Stimulated activated naive CD8-positive, alpha-beta T cell treated with anti-CD3 and anti-CD28 coated beads, Interleukin-15, Interleukin-2, amounts not matched to agents 100 ng/mL and 50 ng/mL, for 24 hours (primary cell): ENCODE measurements at regions not wholly inside any gene's neighbourhood (a gene's known extent, or its start where the extent isn't known, plus 50 kb on each side); places are given as distances from the start of the nearest gene placed in this dataset.
"Not testable (repeated sequence)": the region's sequence is repeated elsewhere in the genome, so short reads cannot be mapped to it uniquely, and the experiment has no call there.

ENCODE experiments used
- H3K27ac Mint-ChIP-seq: one replicate; pipeline ENCODE4 v1.8.0; 2021; ENCODE audit warnings: mild to moderate bottlenecking, mixed read lengths
- H3K27me3 Mint-ChIP-seq: one replicate; pipeline ENCODE4 v1.8.0; 2021; ENCODE audit warnings: mixed read lengths
- H3K36me3 Mint-ChIP-seq: one replicate; pipeline ENCODE4 v1.8.0; 2021; ENCODE audit warnings: low read depth, mixed read lengths
- H3K4me1 Mint-ChIP-seq: one replicate; pipeline ENCODE4 v1.8.0; 2021; ENCODE audit warnings: low read depth, mixed read lengths
- H3K4me3 Mint-ChIP-seq: one replicate; pipeline ENCODE4 v1.8.0; 2021; ENCODE audit warnings: mild to moderate bottlenecking, mixed read lengths
- H3K9me3 Mint-ChIP-seq: one replicate; pipeline ENCODE4 v1.8.0; 2021; ENCODE audit warnings: mixed read lengths

DNA sequence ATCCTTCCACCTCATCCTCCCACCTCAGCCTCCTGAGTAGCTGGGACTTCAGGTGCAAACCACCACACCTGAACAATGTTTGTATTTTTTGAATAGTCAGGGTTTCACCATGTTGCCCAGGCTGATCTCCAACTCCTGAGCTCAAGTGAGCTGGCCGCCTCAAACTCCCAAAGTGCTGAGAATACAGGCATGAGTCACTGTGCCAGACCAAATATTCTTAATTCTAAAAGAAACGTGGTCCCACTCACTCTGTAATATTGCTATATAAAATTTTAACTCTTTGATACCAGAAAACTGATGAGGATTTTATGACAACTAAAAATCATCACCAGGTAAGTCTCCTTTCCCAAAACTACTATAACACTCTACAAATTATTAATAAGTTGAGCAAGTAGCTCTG lies 716.8 kb upstream of the GJE1 start:
- Mint-ChIP-seq H3K4me1 (no peaks in the 10 kb centered on the region), H3K9me3 (no peaks in the 10 kb centered on the region), H3K27ac (no peak overlapping the region), H3K27me3 (no peaks in the 10 kb centered on the region), H3K4me3 (no peak overlapping the region), H3K36me3 (no peaks in the 10 kb centered on the region)

DNA sequence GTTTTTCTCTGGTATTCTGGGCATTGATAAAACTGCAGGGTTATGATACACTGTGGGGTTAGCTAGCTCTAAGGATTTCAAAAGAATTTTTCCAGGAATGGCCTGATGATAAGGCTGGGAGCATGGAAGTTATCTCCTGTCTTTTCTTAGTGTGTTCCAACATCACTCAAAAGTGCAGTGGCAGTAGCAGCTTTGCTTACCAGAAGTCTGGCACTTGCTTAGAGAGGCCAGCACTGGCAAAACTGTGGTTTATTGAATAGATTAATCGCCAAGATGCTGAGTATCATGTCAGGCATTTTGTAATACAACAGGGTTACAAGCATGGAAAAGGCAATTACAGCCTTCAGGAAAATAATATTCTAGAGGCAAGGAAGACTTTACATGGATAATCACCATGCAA lies 719.5 kb upstream of the GJE1 start:
- Mint-ChIP-seq H3K4me3 (no peak overlapping the region), H3K4me1 (no peaks in the 10 kb centered on the region), H3K27ac (no peak overlapping the region), H3K27me3 (no peaks in the 10 kb centered on the region), H3K36me3 (peaks cover 4% of the 10 kb centered on the region), H3K9me3 (peaks cover 14% of the 10 kb centered on the region)

DNA sequence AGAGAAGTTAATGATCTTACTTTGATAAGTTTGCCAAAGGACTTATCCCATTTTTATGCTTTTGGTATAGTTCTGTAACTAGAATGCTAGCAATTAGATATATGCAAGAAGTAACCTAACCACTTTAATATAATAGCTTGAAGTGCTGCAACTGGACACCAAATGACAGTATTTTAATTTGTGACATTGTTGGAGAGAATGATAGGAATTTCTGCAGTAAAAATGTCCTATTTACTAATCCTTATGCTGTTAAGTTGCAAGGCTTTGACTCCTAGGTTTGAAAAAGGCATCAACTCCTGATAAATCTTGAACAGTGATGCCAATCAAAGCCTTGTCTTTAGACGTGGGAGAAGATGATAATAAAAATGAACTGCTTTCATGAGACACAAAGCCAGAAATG lies 726.0 kb upstream of the GJE1 start:
- Mint-ChIP-seq H3K36me3 (peaks cover 8% of the 10 kb centered on the region), H3K4me1 (peaks cover 6% of the 10 kb centered on the region), H3K4me3 (no peak overlapping the region), H3K9me3 (peaks cover 21% of the 10 kb centered on the region), H3K27me3 (no peaks in the 10 kb centered on the region), H3K27ac (no peak overlapping the region)

DNA sequence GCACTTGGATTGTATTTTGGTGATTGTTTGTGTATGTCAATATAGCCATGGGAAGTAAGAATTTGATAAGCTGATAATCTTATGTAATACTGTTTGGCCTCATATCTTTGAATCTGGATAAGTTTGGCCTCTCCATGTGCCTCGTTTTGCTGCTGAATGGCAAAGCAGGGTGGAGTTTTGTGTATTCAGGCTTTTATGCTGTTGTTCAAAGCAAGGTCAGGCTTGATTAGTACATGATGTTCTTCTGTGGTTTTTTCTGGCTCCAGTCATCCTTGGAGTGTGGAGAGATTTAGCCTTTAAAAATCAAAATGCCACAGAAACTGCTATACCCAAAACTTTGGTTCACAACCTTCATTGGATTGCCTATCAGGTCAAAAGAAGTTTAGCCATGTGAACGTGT lies 728.9 kb upstream of the GJE1 start:
- no peaks in the 10 kb centered on the region for H3K27me3 Mint-ChIP-seq
- H3K27ac Mint-ChIP-seq = no peak overlapping the region
- H3K36me3 Mint-ChIP-seq = peaks cover 5% of the 10 kb centered on the region
- no peak overlapping the region for H3K4me3 Mint-ChIP-seq
- peaks cover 13% of the 10 kb centered on the region for H3K9me3 Mint-ChIP-seq
- peaks cover 6% of the 10 kb centered on the region for H3K4me1 Mint-ChIP-seq

DNA sequence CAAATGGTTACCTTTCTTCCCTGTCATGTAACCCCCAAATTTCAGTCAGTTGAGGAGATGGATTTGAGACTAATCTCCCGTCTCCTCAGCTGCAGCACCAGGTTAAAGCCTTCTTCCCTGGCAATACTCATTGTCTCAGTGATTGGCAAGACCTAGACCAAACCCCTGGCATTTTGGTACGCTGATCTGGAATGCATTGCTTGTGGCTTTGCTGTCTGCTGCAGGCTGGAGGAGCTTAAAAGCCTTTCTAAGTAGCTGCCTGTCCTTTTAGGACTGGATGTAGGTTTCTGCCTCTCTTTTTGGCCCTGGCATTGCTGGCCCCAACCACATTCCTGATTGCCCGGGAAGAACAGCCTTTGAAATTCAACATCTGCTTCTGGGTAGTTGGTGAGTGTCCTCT lies 729.6 kb upstream of the GJE1 start:
- Mint-ChIP-seq H3K9me3 (peaks cover 7% of the 10 kb centered on the region), H3K27ac (no peak overlapping the region), H3K36me3 (peaks cover 4% of the 10 kb centered on the region), H3K4me1 (peaks cover 6% of the 10 kb centered on the region), H3K4me3 (no peak overlapping the region), H3K27me3 (no peaks in the 10 kb centered on the region)

DNA sequence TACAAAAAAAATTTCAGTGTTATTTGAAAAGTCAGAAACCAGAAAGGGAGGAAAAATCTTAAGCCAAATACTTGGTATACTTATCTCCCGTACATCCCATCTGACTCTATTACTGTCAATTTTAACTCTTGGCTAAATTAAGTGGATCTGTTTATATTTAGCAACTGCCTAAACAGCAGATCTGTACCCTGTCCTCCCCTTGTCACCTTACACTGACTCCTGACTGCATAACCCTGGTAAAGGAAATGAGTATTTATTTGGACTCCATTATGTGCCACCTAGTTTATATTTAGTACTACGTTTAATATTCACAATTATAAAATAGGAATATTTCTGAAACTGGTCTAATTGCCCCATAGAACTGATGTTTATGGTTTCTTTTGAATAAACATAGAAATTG lies 730.2 kb upstream of the GJE1 start:
- Mint-ChIP-seq H3K4me1 (peaks cover 6% of the 10 kb centered on the region), H3K9me3 (peaks cover 7% of the 10 kb centered on the region), H3K4me3 (no peak overlapping the region), H3K27me3 (no peaks in the 10 kb centered on the region), H3K36me3 (peaks cover under 1% of the 10 kb centered on the region), H3K27ac (no peak overlapping the region)

DNA sequence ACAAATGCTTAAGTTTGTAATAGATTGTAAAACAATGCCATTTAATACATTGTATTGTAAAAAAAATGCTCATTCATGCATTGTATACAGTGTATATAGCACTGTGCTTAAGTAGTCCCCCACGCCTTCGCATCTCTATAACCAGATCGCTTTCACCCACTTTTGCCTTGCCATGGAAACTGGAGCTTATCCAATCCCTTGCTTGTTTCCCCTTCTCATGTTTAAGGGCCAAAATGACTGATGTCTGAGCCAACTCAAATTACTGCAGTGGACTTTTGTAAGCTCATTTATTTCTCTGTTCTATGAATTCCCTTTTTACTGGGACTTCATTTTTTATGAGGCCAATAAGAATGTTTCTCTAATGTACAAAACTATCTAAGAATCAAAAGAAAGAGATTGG lies 730.9 kb upstream of the GJE1 start:
- no peaks in the 10 kb centered on the region for H3K27me3 Mint-ChIP-seq
- peaks cover 6% of the 10 kb centered on the region for H3K4me1 Mint-ChIP-seq
- no peak overlapping the region for H3K4me3 Mint-ChIP-seq
- H3K27ac Mint-ChIP-seq = no peak overlapping the region
- H3K9me3 Mint-ChIP-seq = peaks cover 4% of the 10 kb centered on the region
- no peaks in the 10 kb centered on the region for H3K36me3 Mint-ChIP-seq

DNA sequence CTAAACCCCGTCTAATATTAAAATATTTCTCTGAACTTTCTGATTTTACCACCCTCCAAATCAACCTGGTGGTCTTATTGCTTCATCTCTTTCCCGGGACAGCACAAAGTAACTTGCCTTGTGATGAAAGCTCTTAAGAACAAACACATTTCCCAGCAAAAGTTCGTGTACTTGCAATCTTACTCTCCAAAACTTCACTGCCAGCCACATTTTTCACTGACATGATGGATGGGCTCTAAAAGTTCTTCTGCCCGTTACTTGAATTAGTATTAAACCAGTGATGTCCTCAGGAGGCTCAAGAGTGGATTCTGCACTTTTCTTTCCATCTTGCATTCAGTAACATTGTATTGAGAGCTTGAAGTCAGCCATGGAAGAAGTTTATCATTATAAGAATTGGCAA lies 731.6 kb upstream of the GJE1 start:
- Mint-ChIP-seq H3K27ac (no peak overlapping the region), H3K4me1 (peaks cover 6% of the 10 kb centered on the region), H3K27me3 (no peaks in the 10 kb centered on the region), H3K4me3 (no peak overlapping the region), H3K36me3 (no peaks in the 10 kb centered on the region), H3K9me3 (no peaks in the 10 kb centered on the region)

DNA sequence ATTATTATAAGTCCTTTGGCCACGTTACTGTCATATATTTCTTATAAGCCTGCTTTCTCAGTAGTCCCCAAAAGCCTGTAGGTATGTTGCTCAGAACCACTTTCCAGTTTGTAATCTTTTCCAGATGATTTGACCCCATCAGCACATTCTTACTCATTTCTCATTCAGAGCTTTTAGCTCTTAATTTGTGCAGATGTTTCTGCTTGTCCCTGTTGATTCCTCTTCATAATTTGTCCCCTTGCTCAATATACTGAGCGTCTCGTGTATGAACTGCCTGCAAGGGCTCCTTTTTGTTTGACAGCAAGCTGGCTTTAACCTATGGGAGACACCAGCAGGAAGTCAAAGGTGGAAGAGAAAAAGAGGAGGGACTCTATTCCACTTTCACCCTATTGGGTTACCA lies 733.8 kb upstream of the GJE1 start:
- Mint-ChIP-seq H3K9me3 (no peaks in the 10 kb centered on the region), H3K27me3 (no peaks in the 10 kb centered on the region), H3K27ac (no peak overlapping the region), H3K4me1 (peaks cover 6% of the 10 kb centered on the region), H3K4me3 (no peak overlapping the region), H3K36me3 (no peaks in the 10 kb centered on the region)

DNA sequence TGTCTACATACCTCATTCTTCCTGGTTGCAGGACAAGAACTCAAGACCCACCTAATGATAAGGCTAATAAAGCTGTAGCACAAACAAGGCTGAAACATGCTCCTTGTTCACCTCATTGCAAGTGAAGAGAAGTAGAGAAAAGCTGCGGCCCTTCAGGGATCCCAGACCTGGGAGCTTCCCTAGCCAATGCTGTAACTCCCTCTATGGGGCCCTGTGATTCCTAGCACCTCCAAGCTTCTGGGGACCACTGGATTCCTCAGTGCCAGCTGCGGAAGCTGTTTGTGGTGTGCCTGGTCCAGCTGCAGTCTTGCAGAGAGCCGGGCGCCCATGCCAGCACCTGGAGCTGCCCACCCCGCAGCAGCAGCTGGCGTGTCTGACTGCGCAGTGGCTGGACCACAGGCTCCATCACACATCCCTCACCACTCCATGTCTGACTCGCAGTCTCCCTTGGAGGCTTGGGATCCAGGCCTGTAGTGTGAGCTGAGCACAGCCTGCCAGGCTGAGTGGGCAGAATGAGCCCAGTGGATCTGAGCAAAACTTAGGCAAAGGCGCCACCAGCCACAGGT lies 737.2 kb upstream of the GJE1 start:
- no peaks in the 10 kb centered on the region for H3K9me3 Mint-ChIP-seq
- H3K27me3 Mint-ChIP-seq = no peaks in the 10 kb centered on the region
- no peak overlapping the region for H3K27ac Mint-ChIP-seq
- no peaks in the 10 kb centered on the region for H3K4me1 Mint-ChIP-seq
- H3K36me3 Mint-ChIP-seq = no peaks in the 10 kb centered on the region
- no peak overlapping the region for H3K4me3 Mint-ChIP-seq

DNA sequence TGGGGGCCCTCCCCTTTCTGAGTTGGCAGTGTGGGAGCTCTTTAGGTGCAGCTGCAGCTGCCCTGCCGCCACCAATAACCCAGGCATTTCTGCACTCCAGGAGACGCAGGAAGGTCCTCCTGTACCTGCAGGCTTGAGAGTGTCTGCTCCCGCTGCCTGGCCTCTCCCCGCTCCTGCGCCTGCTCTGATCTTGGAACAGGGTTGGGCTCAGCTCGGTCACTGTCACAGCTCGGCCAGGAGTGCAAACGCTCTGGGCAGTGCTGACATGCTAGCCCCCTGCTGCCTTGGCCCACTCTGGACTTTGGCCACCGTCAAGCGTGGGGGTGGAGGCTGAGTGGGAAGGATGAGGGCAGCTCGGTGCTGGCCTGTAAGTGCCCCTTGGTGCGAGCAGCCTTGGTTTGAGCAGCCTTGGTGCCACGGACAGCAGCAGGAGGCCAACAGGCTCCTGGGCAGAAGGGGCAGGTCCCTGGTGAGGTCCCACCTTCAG lies 738.1 kb upstream of the GJE1 start:
- H3K4me1 Mint-ChIP-seq = no peaks in the 10 kb centered on the region
- no peak overlapping the region for H3K4me3 Mint-ChIP-seq
- H3K9me3 Mint-ChIP-seq = no peaks in the 10 kb centered on the region
- H3K36me3 Mint-ChIP-seq = no peaks in the 10 kb centered on the region
- H3K27me3 Mint-ChIP-seq = no peaks in the 10 kb centered on the region
- H3K27ac Mint-ChIP-seq = no peak overlapping the region

DNA sequence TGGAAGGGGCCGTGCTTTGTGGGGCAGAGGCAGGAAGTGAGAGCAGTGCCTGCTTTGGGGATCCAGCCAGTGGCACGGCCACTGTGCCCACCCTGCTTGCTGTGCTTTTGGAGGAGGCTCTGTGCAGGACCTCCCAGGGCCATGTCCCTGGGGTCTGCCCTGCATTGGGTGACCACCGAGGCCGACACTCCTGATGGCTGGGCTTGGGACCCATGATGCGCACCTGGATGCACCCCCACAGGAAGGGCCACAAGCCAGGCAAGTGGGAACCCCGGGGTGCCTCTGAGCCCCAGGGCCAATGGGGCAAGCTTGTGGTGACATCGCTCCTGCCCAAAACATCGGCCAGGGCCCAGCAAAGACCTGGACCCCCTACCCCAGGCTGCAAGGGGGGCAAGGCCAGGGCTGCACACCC lies 738.6 kb upstream of the GJE1 start:
- Mint-ChIP-seq H3K36me3 (no peaks in the 10 kb centered on the region), H3K27me3 (no peaks in the 10 kb centered on the region), H3K27ac (no peak overlapping the region), H3K4me3 (no peak overlapping the region), H3K4me1 (no peaks in the 10 kb centered on the region), H3K9me3 (no peaks in the 10 kb centered on the region)

DNA sequence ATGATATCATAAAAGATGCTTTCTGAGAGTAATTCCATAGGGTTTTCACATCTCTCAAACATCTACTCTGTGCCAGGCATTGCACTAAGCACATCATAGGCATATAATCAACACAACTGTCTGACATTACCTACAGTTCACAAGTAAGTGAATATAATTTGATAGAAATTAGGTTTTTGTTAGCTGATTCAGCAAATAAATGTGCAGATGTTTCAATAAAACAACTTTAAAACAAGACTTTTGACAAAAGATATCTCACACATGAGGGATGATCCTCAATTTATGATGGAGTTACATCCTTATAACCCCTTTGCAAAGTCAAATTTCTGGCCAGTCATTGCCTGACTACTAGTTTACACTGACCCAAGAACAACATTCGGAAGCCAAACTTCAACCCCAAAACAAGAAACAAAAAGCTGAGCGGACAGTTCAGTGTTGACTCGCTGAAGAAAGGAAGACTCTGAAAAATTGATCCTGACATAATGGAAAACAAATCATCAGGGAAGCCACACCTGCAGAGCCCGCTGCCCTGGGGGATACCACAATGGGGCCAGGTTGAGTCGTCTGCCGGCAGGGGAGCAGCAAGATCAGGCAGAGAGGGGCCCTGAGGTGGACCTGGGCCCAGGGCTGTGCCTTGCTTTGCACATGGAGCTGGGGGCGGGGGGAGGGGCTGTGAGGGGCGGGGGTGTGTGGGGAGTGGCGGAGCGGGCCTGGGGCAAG lies 739.2 kb upstream of the GJE1 start:
- H3K4me1 Mint-ChIP-seq = no peaks in the 10 kb centered on the region
- H3K36me3 Mint-ChIP-seq = no peaks in the 10 kb centered on the region
- no peaks in the 10 kb centered on the region for H3K9me3 Mint-ChIP-seq
- H3K4me3 Mint-ChIP-seq = no peak overlapping the region
- no peak overlapping the region for H3K27ac Mint-ChIP-seq
- H3K27me3 Mint-ChIP-seq = no peaks in the 10 kb centered on the region

DNA sequence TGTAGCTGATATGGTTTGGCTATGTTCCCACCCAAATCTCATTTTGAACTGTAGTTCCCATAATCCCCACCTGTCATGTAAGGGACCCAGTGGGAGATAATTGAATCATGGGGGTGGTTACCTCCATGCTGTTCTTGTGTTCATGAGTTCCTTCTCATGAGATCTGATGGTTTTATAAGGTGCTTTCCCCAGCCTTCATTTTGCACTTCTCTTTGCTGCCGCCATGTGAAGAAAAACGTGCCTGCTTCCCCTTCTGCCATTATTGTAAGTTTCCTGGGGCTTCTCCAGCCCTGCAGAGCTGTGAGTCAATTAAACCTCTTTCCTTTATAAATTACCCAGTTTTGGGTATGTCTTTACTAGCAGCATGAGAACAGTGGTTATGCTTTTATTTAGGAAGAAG lies 741.6 kb upstream of the GJE1 start:
- not testable (repeated sequence) for H3K36me3 Mint-ChIP-seq, H3K9me3 Mint-ChIP-seq, H3K4me1 Mint-ChIP-seq, H3K4me3 Mint-ChIP-seq, H3K27ac Mint-ChIP-seq, H3K27me3 Mint-ChIP-seq

DNA sequence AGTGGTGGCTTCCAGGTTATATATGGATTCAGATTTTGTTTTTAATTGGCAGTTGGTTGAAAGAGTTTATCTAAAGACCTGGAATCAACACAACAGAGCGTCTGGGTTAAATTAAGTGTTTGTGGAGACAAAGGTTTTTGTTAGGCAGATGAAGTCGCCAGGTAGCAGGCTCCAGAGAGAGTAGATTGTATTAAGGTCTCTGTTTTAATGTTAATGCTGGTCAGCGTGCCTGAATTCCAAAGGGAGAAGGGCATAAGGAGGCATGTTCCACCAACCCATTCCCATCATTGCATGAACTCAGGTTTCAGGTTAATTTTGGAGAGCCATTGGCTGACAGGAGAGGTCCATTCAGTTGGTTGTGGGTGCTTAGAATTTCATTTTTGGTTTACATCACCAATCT lies 744.1 kb upstream of the GJE1 start:
- no peaks in the 10 kb centered on the region for H3K4me1 Mint-ChIP-seq
- H3K36me3 Mint-ChIP-seq = no peaks in the 10 kb centered on the region
- H3K4me3 Mint-ChIP-seq = no peak overlapping the region
- H3K27ac Mint-ChIP-seq = no peak overlapping the region
- H3K9me3 Mint-ChIP-seq = no peaks in the 10 kb centered on the region
- H3K27me3 Mint-ChIP-seq = no peaks in the 10 kb centered on the region

DNA sequence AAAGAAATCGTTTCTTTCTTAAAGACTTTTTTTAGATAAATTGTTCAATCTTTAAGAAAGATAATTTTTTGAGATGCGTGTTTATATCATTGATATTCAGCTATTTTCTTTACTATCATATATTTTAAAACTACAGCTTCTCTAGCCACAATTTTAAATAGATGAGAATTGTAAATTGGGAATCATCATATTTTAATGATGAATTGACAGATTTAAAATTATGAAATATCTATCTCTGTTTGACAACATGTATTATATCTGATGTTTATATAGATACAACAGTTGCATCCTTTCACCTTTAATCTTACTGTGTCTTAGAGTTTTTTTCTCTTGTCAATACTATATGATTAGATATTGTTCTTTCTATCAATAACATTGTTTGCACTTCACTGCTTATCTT lies 762.3 kb upstream of the GJE1 start:
- H3K27ac Mint-ChIP-seq = no peak overlapping the region
- no peaks in the 10 kb centered on the region for H3K36me3 Mint-ChIP-seq
- H3K27me3 Mint-ChIP-seq = no peaks in the 10 kb centered on the region
- no peaks in the 10 kb centered on the region for H3K9me3 Mint-ChIP-seq
- H3K4me3 Mint-ChIP-seq = no peak overlapping the region
- no peaks in the 10 kb centered on the region for H3K4me1 Mint-ChIP-seq
